Loucy (cell line): ENCODE measurements at regions not wholly inside any gene's neighbourhood (a gene's known extent, or its start where the extent isn't known, plus 50 kb on each side); places are given as distances from the start of the nearest gene placed in this dataset.

Experiments used
- CTCF ChIP-seq: fragments of 200-600 bp; sonication (generic); conservative IDR thresholded peaks from 2 replicates; pipeline ENCODE4 v1.5.1; 2014; ENCODE audit warnings: mild to moderate bottlenecking, antibody characterized with exemption, low read length
- EZH2phosphoT487 ChIP-seq: fragments of 200-600 bp; IDR thresholded peaks from 2 replicates; pipeline ENCODE4 v1.6.1; 2018; ENCODE audit warnings: antibody characterized with exemption, mild to moderate bottlenecking, moderate library complexity, borderline replicate concordance

- no peak for TF ChIP-seq CTCF
- no peak for TF ChIP-seq EZH2phosphoT487
Measured at GRCh38 chr6:120587381-120587780, 746.9 kb downstream of the TBC1D32 start.
